Mucosa of rectum (tissue), 2 donors: ENCODE measurements at regions not wholly inside any gene's neighbourhood (a gene's known extent, or its start where the extent isn't known, plus 50 kb on each side); places are given as distances from the start of the nearest gene placed in this dataset.

Experiments used
- H3K27ac ChIP-seq, 2 donors: one replicate each; pipeline ENCODE4 v1.7.0; 2013; ENCODE audit warnings: inconsistent platforms in 2 of 2, low read depth in 2 of 2, low read length in 2 of 2
- H3K27me3 ChIP-seq, 2 donors: one replicate each; pipeline ENCODE4 v1.7.0; 2013; ENCODE audit warnings: low read length in 2 of 2; ENCODE audit not compliant: control insufficient read depth in 2 of 2, insufficient read depth in 2 of 2
- H3K36me3 ChIP-seq, 2 donors: one replicate each; pipeline ENCODE4 v1.7.0; 2013; ENCODE audit warnings: low read length in 2 of 2; ENCODE audit not compliant: control insufficient read depth in 2 of 2, insufficient read depth in 2 of 2
- H3K4me1 ChIP-seq, 2 donors: one replicate each; pipeline ENCODE4 v1.7.0; 2013; ENCODE audit warnings: low read length in 2 of 2, mild to moderate bottlenecking in 1 of 2; ENCODE audit not compliant: control insufficient read depth in 2 of 2, insufficient read depth in 2 of 2
- H3K4me3 ChIP-seq, 2 donors: one replicate each; pipeline ENCODE4 v1.7.0; 2013; ENCODE audit warnings: low read length in 2 of 2
- H3K9ac ChIP-seq, 2 donors: one replicate each; pipeline ENCODE4 v1.7.0; 2013; ENCODE audit warnings: low read length in 2 of 2, low read depth in 1 of 2, mild to moderate bottlenecking in 1 of 2
- H3K9me3 ChIP-seq, 2 donors: one replicate each; pipeline ENCODE4 v1.7.0; 2013; ENCODE audit warnings: low read length in 2 of 2; ENCODE audit not compliant: control insufficient read depth in 2 of 2
- donor health status: healthy.
- donor health status: Normal muscosa, but diverticular disease.

GRCh38 chr20:60249436-60249835 is 291.2 kb downstream of the CDH26 start:
- H3K4me3 ChIP-seq = no peak overlapping the region
- no peaks in the 10 kb centered on the region for H3K27me3 ChIP-seq
- H3K9ac ChIP-seq = no peak overlapping the region
- H3K4me1 ChIP-seq = no peaks in the 10 kb centered on the region
- no peak overlapping the region for H3K27ac ChIP-seq
- H3K36me3 ChIP-seq = no peaks in the 10 kb centered on the region
- no peaks in the 10 kb centered on the region for H3K9me3 ChIP-seq

GRCh38 chr20:60250251-60250650 is 292.0 kb downstream of the CDH26 start:
- Histone ChIP-seq H3K4me1 (no peaks in the 10 kb centered on the region), H3K27ac (no peak overlapping the region), H3K9me3 (no peaks in the 10 kb centered on the region), H3K4me3 (no peak overlapping the region), H3K9ac (no peak overlapping the region), H3K27me3 (no peaks in the 10 kb centered on the region), H3K36me3 (no peaks in the 10 kb centered on the region)

GRCh38 chr20:60252866-60253265 is 294.6 kb downstream of the CDH26 start:
- no peaks in the 10 kb centered on the region for H3K9me3 ChIP-seq
- H3K27ac ChIP-seq = no peak overlapping the region
- H3K36me3 ChIP-seq = no peaks in the 10 kb centered on the region
- H3K4me3 ChIP-seq = no peak overlapping the region
- no peaks in the 10 kb centered on the region for H3K4me1 ChIP-seq
- no peaks in the 10 kb centered on the region for H3K27me3 ChIP-seq
- no peak overlapping the region for H3K9ac ChIP-seq

- no peaks in the 10 kb centered on the region for H3K36me3 ChIP-seq
- no peaks in the 10 kb centered on the region for H3K9me3 ChIP-seq
- H3K27me3 ChIP-seq = no peaks in the 10 kb centered on the region
- no peak overlapping the region for H3K9ac ChIP-seq
- no peaks in the 10 kb centered on the region for H3K4me1 ChIP-seq
- no peak overlapping the region for H3K4me3 ChIP-seq
- H3K27ac ChIP-seq = no peak overlapping the region
These were observed 295.2 kb downstream of the CDH26 start for GRCh38 chr20:60253471-60253870.

GRCh38 chr20:60254901-60255411 is 296.7 kb downstream of the CDH26 start:
- no peaks in the 10 kb centered on the region for H3K9me3 ChIP-seq
- no peaks in the 10 kb centered on the region for H3K4me1 ChIP-seq
- H3K27ac ChIP-seq = no peak overlapping the region
- no peak overlapping the region for H3K9ac ChIP-seq
- H3K36me3 ChIP-seq = no peaks in the 10 kb centered on the region
- H3K27me3 ChIP-seq = no peaks in the 10 kb centered on the region
- no peak overlapping the region for H3K4me3 ChIP-seq

- Histone ChIP-seq H3K36me3 (no peaks in the 10 kb centered on the region), H3K4me1 (no peaks in the 10 kb centered on the region), H3K9ac (no peak overlapping the region), H3K9me3 (no peaks in the 10 kb centered on the region), H3K27me3 (no peaks in the 10 kb centered on the region), H3K27ac (no peak overlapping the region), H3K4me3 (no peak overlapping the region)
These were observed 297.2 kb downstream of the CDH26 start for GRCh38 chr20:60255415-60255814.

- no peak overlapping the region for H3K27ac ChIP-seq
- H3K9ac ChIP-seq = no peak overlapping the region
- no peaks in the 10 kb centered on the region for H3K9me3 ChIP-seq
- H3K27me3 ChIP-seq = no peaks in the 10 kb centered on the region
- H3K4me1 ChIP-seq = no peaks in the 10 kb centered on the region
- no peak overlapping the region for H3K4me3 ChIP-seq
- H3K36me3 ChIP-seq = no peaks in the 10 kb centered on the region
These were observed 297.6 kb downstream of the CDH26 start for GRCh38 chr20:60255866-60256265.

- no peak overlapping the region for H3K4me3 ChIP-seq
- no peaks in the 10 kb centered on the region for H3K36me3 ChIP-seq
- no peak overlapping the region for H3K9ac ChIP-seq
- H3K27ac ChIP-seq = no peak overlapping the region
- H3K9me3 ChIP-seq = no peaks in the 10 kb centered on the region
- H3K4me1 ChIP-seq = no peaks in the 10 kb centered on the region
- H3K27me3 ChIP-seq = no peaks in the 10 kb centered on the region
These were observed 298.6 kb downstream of the CDH26 start for GRCh38 chr20:60256811-60257210.

- no peak overlapping the region for H3K4me3 ChIP-seq
- H3K9me3 ChIP-seq = no peaks in the 10 kb centered on the region
- H3K36me3 ChIP-seq = no peaks in the 10 kb centered on the region
- no peaks in the 10 kb centered on the region for H3K4me1 ChIP-seq
- H3K27me3 ChIP-seq = no peaks in the 10 kb centered on the region
- no peak overlapping the region for H3K9ac ChIP-seq
- no peak overlapping the region for H3K27ac ChIP-seq
These were observed 299.4 kb downstream of the CDH26 start for GRCh38 chr20:60257671-60258070.

- H3K36me3 ChIP-seq = no peaks in the 10 kb centered on the region
- H3K4me1 ChIP-seq = no peaks in the 10 kb centered on the region
- H3K9me3 ChIP-seq = no peaks in the 10 kb centered on the region
- no peak overlapping the region for H3K4me3 ChIP-seq
- no peak overlapping the region for H3K27ac ChIP-seq
- no peaks in the 10 kb centered on the region for H3K27me3 ChIP-seq
- H3K9ac ChIP-seq = no peak overlapping the region
These were observed 300.1 kb downstream of the CDH26 start for GRCh38 chr20:60258255-60258863.

GRCh38 chr20:60261333-60261732 is 303.1 kb downstream of the CDH26 start:
- Histone ChIP-seq H3K36me3 (no peaks in the 10 kb centered on the region), H3K27me3 (no peaks in the 10 kb centered on the region), H3K4me1 (no peaks in the 10 kb centered on the region), H3K9me3 (no peaks in the 10 kb centered on the region), H3K27ac (no peak overlapping the region), H3K4me3 (no peak overlapping the region), H3K9ac (no peak overlapping the region)
